ENCODE measurements at regions not wholly inside any gene's neighbourhood (a gene's known extent, or its start where the extent isn't known, plus 50 kb on each side); places are given as distances from the start of the nearest gene placed in this dataset.
"Not testable (repeated sequence)": the region's sequence is repeated elsewhere in the genome, so short reads cannot be mapped to it uniquely, and the experiment has no call there.

GRCh38 chr16:59859676-59860402, 1125.7 kb upstream of the GOT2 start:
- Histone ChIP-seq H3K4me1 (ENCODE audit: control insufficient read depth, insufficient read depth, low read length) (no peaks in the 10 kb centered on the region), H3K27ac (ENCODE audit: insufficient read depth, low read depth, low read length, poor library complexity, severe bottlenecking) (no peak overlapping the region), H3K36me3 (ENCODE audit: control insufficient read depth, insufficient read depth, low read length) (no peaks in the 10 kb centered on the region), H3K4me3 (ENCODE audit: insufficient read depth, low read depth, low read length) (no peak overlapping the region), H3K27me3 (ENCODE audit: control insufficient read depth, insufficient read depth, low read length, poor library complexity, severe bottlenecking) (no peaks in the 10 kb centered on the region), H3K9me3 (ENCODE audit: control insufficient read depth, low read length) (no peaks in the 10 kb centered on the region)
- 100% methylated on average over 1 to 3 of the region's 3 CpGs for WGBS, 2 experiments

- H3K9me3 ChIP-seq (ENCODE audit: control insufficient read depth, low read length): no peaks in the 10 kb centered on the region
- H3K36me3 ChIP-seq (ENCODE audit: control insufficient read depth, insufficient read depth, low read length): no peaks in the 10 kb centered on the region
- no peaks in the 10 kb centered on the region for H3K4me1 ChIP-seq (ENCODE audit: control insufficient read depth, insufficient read depth, low read length)
- WGBS, 2 experiments: 90 to 95% methylated on average over 4 of the region's 4 CpGs
- no peak overlapping the region for H3K27ac ChIP-seq (ENCODE audit: insufficient read depth, low read depth, low read length, poor library complexity, severe bottlenecking)
- no peak overlapping the region for H3K4me3 ChIP-seq (ENCODE audit: insufficient read depth, low read depth, low read length)
- H3K27me3 ChIP-seq (ENCODE audit: control insufficient read depth, insufficient read depth, low read length, poor library complexity, severe bottlenecking): no peaks in the 10 kb centered on the region
These were observed 1120.8 kb upstream of the GOT2 start for GRCh38 chr16:59854846-59855439.

GRCh38 chr16:59849716-59850115, 1115.6 kb upstream of the GOT2 start:
- Histone ChIP-seq H3K4me1 (ENCODE audit: control insufficient read depth, insufficient read depth, low read length) (no peaks in the 10 kb centered on the region), H3K9me3 (ENCODE audit: control insufficient read depth, low read length) (no peaks in the 10 kb centered on the region), H3K27me3 (ENCODE audit: control insufficient read depth, insufficient read depth, low read length, poor library complexity, severe bottlenecking) (no peaks in the 10 kb centered on the region), H3K27ac (ENCODE audit: insufficient read depth, low read depth, low read length, poor library complexity, severe bottlenecking) (no peak overlapping the region), H3K36me3 (ENCODE audit: control insufficient read depth, insufficient read depth, low read length) (no peaks in the 10 kb centered on the region), H3K4me3 (ENCODE audit: insufficient read depth, low read depth, low read length) (no peak overlapping the region)
- 70 to 76% methylated on average over 2 to 3 of the region's 4 CpGs for WGBS, 2 experiments

- H3K4me3 ChIP-seq (ENCODE audit: insufficient read depth, low read depth, low read length): no peak overlapping the region
- no peaks in the 10 kb centered on the region for H3K36me3 ChIP-seq (ENCODE audit: control insufficient read depth, insufficient read depth, low read length)
- no peaks in the 10 kb centered on the region for H3K4me1 ChIP-seq (ENCODE audit: control insufficient read depth, insufficient read depth, low read length)
These were observed 1114.2 kb upstream of the GOT2 start for GRCh38 chr16:59848296-59848695.

GRCh38 chr16:59840169-59840568, 1106.1 kb upstream of the GOT2 start:
- H3K27me3 ChIP-seq (ENCODE audit: control insufficient read depth, insufficient read depth, low read length, poor library complexity, severe bottlenecking): no peaks in the 10 kb centered on the region
- H3K36me3 ChIP-seq (ENCODE audit: control insufficient read depth, insufficient read depth, low read length): no peaks in the 10 kb centered on the region
- 100% methylated on average over 1 to 3 of the region's 3 CpGs for WGBS, 2 experiments
- no peaks in the 10 kb centered on the region for H3K4me1 ChIP-seq (ENCODE audit: control insufficient read depth, insufficient read depth, low read length)
- H3K4me3 ChIP-seq (ENCODE audit: insufficient read depth, low read depth, low read length): no peak overlapping the region
- no peak overlapping the region for H3K27ac ChIP-seq (ENCODE audit: insufficient read depth, low read depth, low read length, poor library complexity, severe bottlenecking)
- no peaks in the 10 kb centered on the region for H3K9me3 ChIP-seq (ENCODE audit: control insufficient read depth, low read length)

More at GRCh38 chr16:59848296-59848695, 1114.2 kb upstream of the GOT2 start:
- Histone ChIP-seq H3K9me3 (ENCODE audit: control insufficient read depth, low read length) (no peaks in the 10 kb centered on the region), H3K27ac (ENCODE audit: insufficient read depth, low read depth, low read length, poor library complexity, severe bottlenecking) (no peak overlapping the region), H3K27me3 (ENCODE audit: control insufficient read depth, insufficient read depth, low read length, poor library complexity, severe bottlenecking) (no peaks in the 10 kb centered on the region)

GRCh38 chr16:59826767-59827166, 1092.7 kb upstream of the GOT2 start:
- Histone ChIP-seq H3K4me1 (ENCODE audit: control insufficient read depth, insufficient read depth, low read length) (no peaks in the 10 kb centered on the region), H3K36me3 (ENCODE audit: control insufficient read depth, insufficient read depth, low read length) (no peaks in the 10 kb centered on the region), H3K27me3 (ENCODE audit: control insufficient read depth, insufficient read depth, low read length, poor library complexity, severe bottlenecking) (no peaks in the 10 kb centered on the region), H3K27ac (ENCODE audit: insufficient read depth, low read depth, low read length, poor library complexity, severe bottlenecking) (no peak overlapping the region), H3K4me3 (ENCODE audit: insufficient read depth, low read depth, low read length) (no peak overlapping the region), H3K9me3 (ENCODE audit: control insufficient read depth, low read length) (no peaks in the 10 kb centered on the region)
- WGBS, 2 experiments: 93 to 100% methylated on average over 1 of the region's 1 CpG

GRCh38 chr16:59809488-59809887, 1075.4 kb upstream of the GOT2 start:
- not testable (repeated sequence) for H3K9me3 ChIP-seq (ENCODE audit: control insufficient read depth, low read length); H3K27ac ChIP-seq (ENCODE audit: insufficient read depth, low read depth, low read length, poor library complexity, severe bottlenecking)
- 93 to 95% methylated on average over 11 of the region's 11 CpGs for WGBS, 2 experiments

GRCh38 chr16:59783191-59783590, 1049.1 kb upstream of the GOT2 start:
- Histone ChIP-seq H3K9me3 (ENCODE audit: control insufficient read depth, low read length) (no peaks in the 10 kb centered on the region), H3K4me3 (ENCODE audit: insufficient read depth, low read depth, low read length) (no peak overlapping the region), H3K4me1 (ENCODE audit: control insufficient read depth, insufficient read depth, low read length) (no peaks in the 10 kb centered on the region), H3K36me3 (ENCODE audit: control insufficient read depth, insufficient read depth, low read length) (no peaks in the 10 kb centered on the region), H3K27ac (ENCODE audit: insufficient read depth, low read depth, low read length, poor library complexity, severe bottlenecking) (no peak overlapping the region), H3K27me3 (ENCODE audit: control insufficient read depth, insufficient read depth, low read length, poor library complexity, severe bottlenecking) (no peaks in the 10 kb centered on the region)
- 100% methylated on average over 1 of the region's 1 CpG for WGBS, 2 experiments

More at GRCh38 chr16:59809488-59809887, 1075.4 kb upstream of the GOT2 start:
- not testable (repeated sequence) for H3K27me3 ChIP-seq (ENCODE audit: control insufficient read depth, insufficient read depth, low read length, poor library complexity, severe bottlenecking); H3K4me3 ChIP-seq (ENCODE audit: insufficient read depth, low read depth, low read length); H3K36me3 ChIP-seq (ENCODE audit: control insufficient read depth, insufficient read depth, low read length); H3K4me1 ChIP-seq (ENCODE audit: control insufficient read depth, insufficient read depth, low read length)

- H3K36me3 ChIP-seq (ENCODE audit: control insufficient read depth, insufficient read depth, low read length): no peaks in the 10 kb centered on the region
- no peaks in the 10 kb centered on the region for H3K27me3 ChIP-seq (ENCODE audit: control insufficient read depth, insufficient read depth, low read length, poor library complexity, severe bottlenecking)
- no peaks in the 10 kb centered on the region for H3K4me1 ChIP-seq (ENCODE audit: control insufficient read depth, insufficient read depth, low read length)
- H3K27ac ChIP-seq (ENCODE audit: insufficient read depth, low read depth, low read length, poor library complexity, severe bottlenecking): no peak overlapping the region
- no peaks in the 10 kb centered on the region for H3K9me3 ChIP-seq (ENCODE audit: control insufficient read depth, low read length)
- no peak overlapping the region for H3K4me3 ChIP-seq (ENCODE audit: insufficient read depth, low read depth, low read length)
These were observed 1039.2 kb upstream of the GOT2 start for GRCh38 chr16:59773330-59773729.

- H3K36me3 ChIP-seq (ENCODE audit: control insufficient read depth, insufficient read depth, low read length): no peaks in the 10 kb centered on the region
- WGBS, 2 experiments: 100% methylated on average over 2 to 3 of the region's 3 CpGs
- H3K4me1 ChIP-seq (ENCODE audit: control insufficient read depth, insufficient read depth, low read length): no peaks in the 10 kb centered on the region
- no peak overlapping the region for H3K4me3 ChIP-seq (ENCODE audit: insufficient read depth, low read depth, low read length)
- no peaks in the 10 kb centered on the region for H3K9me3 ChIP-seq (ENCODE audit: control insufficient read depth, low read length)
- H3K27ac ChIP-seq (ENCODE audit: insufficient read depth, low read depth, low read length, poor library complexity, severe bottlenecking): no peak overlapping the region
- no peaks in the 10 kb centered on the region for H3K27me3 ChIP-seq (ENCODE audit: control insufficient read depth, insufficient read depth, low read length, poor library complexity, severe bottlenecking)
These were observed 1025.2 kb upstream of the GOT2 start for GRCh38 chr16:59759296-59759695.
